GM23338 (cell line): ENCODE measurements at regions not wholly inside any gene's neighbourhood (a gene's known extent, or its start where the extent isn't known, plus 50 kb on each side); places are given as distances from the start of the nearest gene placed in this dataset.

Source experiments
- ATAC-seq: fragments of 200-7000 bp; cut with Tn5 transposase; 3 replicates; pipeline ENCODE4 v1.9.1; 2020
- DNase-seq: peaks from one replicate; pipeline ENCODE4 v3.0.0-alpha.2; 2015; ENCODE audit warnings: low spot score
- H2AFZ ChIP-seq: fragments of 200-600 bp; sonication (generic); 2 replicates; pipeline ENCODE4 v1.8.0; 2016; ENCODE audit warnings: antibody characterized with exemption, mild to moderate bottlenecking, moderate library complexity
- H3F3A ChIP-seq: fragments of 200-600 bp; sonication (generic); replicated peaks from 2 replicates; pipeline ENCODE4 v1.8.0; 2017; ENCODE audit warnings: antibody characterized with exemption, mixed run types, low read depth
- H3K27ac ChIP-seq: fragments of 200-600 bp; sonication (generic); 2 replicates; pipeline ENCODE4 v1.6.1; 2016; ENCODE audit warnings: low read depth
- H3K27me3 ChIP-seq: fragments of 200-600 bp; sonication (generic); 2 replicates; pipeline ENCODE4 v1.8.0; 2016; ENCODE audit warnings: mild to moderate bottlenecking, mixed run types, moderate library complexity; ENCODE audit not compliant: insufficient read depth
- H3K36me3 ChIP-seq: fragments of 200-600 bp; sonication (generic); 2 replicates; pipeline ENCODE4 v1.8.0; 2016; ENCODE audit warnings: mild to moderate bottlenecking; ENCODE audit not compliant: insufficient read depth
- H3K4me1 ChIP-seq: fragments of 200-600 bp; sonication (generic); 2 replicates; pipeline ENCODE4 v1.8.0; 2016; ENCODE audit warnings: mild to moderate bottlenecking, moderate library complexity; ENCODE audit not compliant: insufficient read depth
- H3K4me2 ChIP-seq: fragments of 200-600 bp; sonication (generic); 2 replicates; pipeline ENCODE4 v1.7.1; 2017; ENCODE audit warnings: mixed run types
- H3K4me3 ChIP-seq: fragments of 200-600 bp; sonication (generic); 2 replicates; pipeline ENCODE4 v1.6.1; 2016; ENCODE audit warnings: mixed run types
- H3K79me2 ChIP-seq: fragments of 200-600 bp; sonication (generic); replicated peaks from 2 replicates; pipeline ENCODE4 v1.8.0; 2017; ENCODE audit warnings: mild to moderate bottlenecking; ENCODE audit not compliant: insufficient read depth
- H3K9me2 ChIP-seq: fragments of 200-600 bp; sonication (generic); 2 replicates; pipeline ENCODE4 v1.8.0; 2017; ENCODE audit not compliant: insufficient read depth
- H4K20me1 ChIP-seq: fragments of 200-600 bp; sonication (generic); replicated peaks from 2 replicates; pipeline ENCODE4 v1.8.0; 2017; ENCODE audit warnings: mild to moderate bottlenecking; ENCODE audit not compliant: insufficient read depth
- H3K27ac Mint-ChIP-seq: 2 replicates; pipeline ENCODE4 v1.8.0; 2020; ENCODE audit warnings: inconsistent platforms, mild to moderate bottlenecking, moderate library complexity, mixed read lengths
- H3K27me3 Mint-ChIP-seq: 3 replicates; pipeline ENCODE4 v1.8.0; 2022; ENCODE audit warnings: low read depth, mild to moderate bottlenecking, moderate library complexity, mixed read lengths, inconsistent platforms; ENCODE audit not compliant: insufficient read depth, poor library complexity
- H3K36me3 Mint-ChIP-seq: 3 replicates; pipeline ENCODE4 v1.8.0; 2021; ENCODE audit warnings: low read depth, mild to moderate bottlenecking, inconsistent platforms, moderate library complexity, mixed read lengths
- H3K4me1 Mint-ChIP-seq: 3 replicates; pipeline ENCODE4 v1.8.0; 2020; ENCODE audit warnings: mild to moderate bottlenecking, inconsistent platforms, mixed read lengths
- H3K4me3 Mint-ChIP-seq: 3 replicates; pipeline ENCODE4 v1.8.0; 2021; ENCODE audit warnings: moderate library complexity, mild to moderate bottlenecking, inconsistent platforms, mixed read lengths
- H3K9me3 Mint-ChIP-seq: 3 replicates; pipeline ENCODE4 v1.8.0; 2020; ENCODE audit warnings: moderate library complexity, mild to moderate bottlenecking, inconsistent platforms, mixed read lengths
- CREB1 ChIP-seq: fragments of 250-450 bp; sonication (Bioruptor Pico); IDR thresholded peaks from 2 replicates; pipeline ENCODE4 v1.5.0; 2020; ENCODE audit warnings: low read depth, mild to moderate bottlenecking, moderate library complexity
- EZH2 ChIP-seq: fragments of 200-600 bp; sonication (generic); IDR thresholded peaks from one replicate; pipeline ENCODE4 v1.8.0; 2017; ENCODE audit warnings: antibody characterized with exemption, mild to moderate bottlenecking, low read depth; ENCODE audit not compliant: unreplicated experiment
- EZH2phosphoT487 ChIP-seq: fragments of 200-600 bp; sonication (generic); IDR thresholded peaks from one replicate; pipeline ENCODE4 v1.8.1; 2018; ENCODE audit warnings: antibody characterized with exemption; ENCODE audit not compliant: unreplicated experiment
- JUNB ChIP-seq: IDR thresholded peaks from one replicate; pipeline ENCODE4 v1.6.1; 2016; ENCODE audit warnings: antibody characterized with exemption; ENCODE audit not compliant: unreplicated experiment
- NANOG ChIP-seq: IDR thresholded peaks from 2 replicates; pipeline ENCODE4 v1.6.1; 2016; ENCODE audit warnings: antibody characterized with exemption, borderline replicate concordance
- POLR2AphosphoS5 ChIP-seq: IDR thresholded peaks from 2 replicates; pipeline ENCODE4 v1.6.1; 2016; ENCODE audit warnings: antibody characterized with exemption, low read depth
- STAT1 ChIP-seq: IDR thresholded peaks from one replicate; pipeline ENCODE4 v1.6.1; 2016; ENCODE audit warnings: antibody characterized with exemption; ENCODE audit not compliant: unreplicated experiment
- ZNF114 ChIP-seq: fragments of 250-450 bp; sonication (Bioruptor Pico); IDR thresholded peaks from 2 replicates; pipeline ENCODE4 v1.5.0; 2020; ENCODE audit warnings: mild to moderate bottlenecking, moderate library complexity
- ZNF331 ChIP-seq: fragments of 250-450 bp; sonication (Bioruptor Pico); IDR thresholded peaks from 2 replicates; pipeline ENCODE4 v1.5.0; 2020; ENCODE audit warnings: low read depth, mild to moderate bottlenecking, moderate library complexity
- TF ChIP-seq, protein P1 (sequence below): IDR thresholded peaks from 2 replicates; pipeline ENCODE4 v1.6.1; 2016; ENCODE audit warnings: antibody characterized with exemption
- TF ChIP-seq, protein P2 (sequence below): fragments of 250-450 bp; sonication (Bioruptor Pico); IDR thresholded peaks from 2 replicates; pipeline ENCODE4 v1.5.0; 2020; ENCODE audit warnings: mild to moderate bottlenecking, moderate library complexity

GRCh38 chr9:22682961-22683699, 236.5 kb downstream of the DMRTA1 start:
- H3K4me3 ChIP-seq: no peak overlapping the region
- peaks cover 16% of the 10 kb centered on the region for H3K4me1 ChIP-seq
- no peak overlapping the region for H2AFZ ChIP-seq
- no peak for TF ChIP-seq CREB1
- TF ChIP-seq EZH2phosphoT487: no peak
- no peak for TF ChIP-seq ZNF114 (CRISPR knock-in tag)
- TF ChIP-seq, protein P1, sequence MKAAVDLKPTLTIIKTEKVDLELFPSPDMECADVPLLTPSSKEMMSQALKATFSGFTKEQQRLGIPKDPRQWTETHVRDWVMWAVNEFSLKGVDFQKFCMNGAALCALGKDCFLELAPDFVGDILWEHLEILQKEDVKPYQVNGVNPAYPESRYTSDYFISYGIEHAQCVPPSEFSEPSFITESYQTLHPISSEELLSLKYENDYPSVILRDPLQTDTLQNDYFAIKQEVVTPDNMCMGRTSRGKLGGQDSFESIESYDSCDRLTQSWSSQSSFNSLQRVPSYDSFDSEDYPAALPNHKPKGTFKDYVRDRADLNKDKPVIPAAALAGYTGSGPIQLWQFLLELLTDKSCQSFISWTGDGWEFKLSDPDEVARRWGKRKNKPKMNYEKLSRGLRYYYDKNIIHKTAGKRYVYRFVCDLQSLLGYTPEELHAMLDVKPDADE: no peak
- no peak for TF ChIP-seq EZH2
- no peak for TF ChIP-seq NANOG
- TF ChIP-seq STAT1: no peak
- H3F3A ChIP-seq: no peaks in the 10 kb centered on the region
- H3K27me3 ChIP-seq: no peaks in the 10 kb centered on the region
- no peak overlapping the region for H3K4me2 ChIP-seq
- H3K79me2 ChIP-seq: no peaks in the 10 kb centered on the region
- peaks cover 6% of the 10 kb centered on the region; the same call in 1 of the 3 replicates for H3K9me3 Mint-ChIP-seq
- H3K4me3 Mint-ChIP-seq: no peak overlapping the region
- no peak overlapping the region for H3K27ac ChIP-seq
- peaks cover 20% of the 10 kb centered on the region for H3K4me1 Mint-ChIP-seq
- H3K36me3 Mint-ChIP-seq: no peaks in the 10 kb centered on the region
- ATAC-seq (no peak), DNase-seq (no peak)
- H3K27me3 Mint-ChIP-seq: no peaks in the 10 kb centered on the region
- no peak overlapping the region for H3K27ac Mint-ChIP-seq
- peaks cover 4% of the 10 kb centered on the region; the same call in 1 of the 2 replicates for H3K9me2 ChIP-seq
- no peaks in the 10 kb centered on the region for H3K36me3 ChIP-seq
- H4K20me1 ChIP-seq: no peaks in the 10 kb centered on the region

DNA sequence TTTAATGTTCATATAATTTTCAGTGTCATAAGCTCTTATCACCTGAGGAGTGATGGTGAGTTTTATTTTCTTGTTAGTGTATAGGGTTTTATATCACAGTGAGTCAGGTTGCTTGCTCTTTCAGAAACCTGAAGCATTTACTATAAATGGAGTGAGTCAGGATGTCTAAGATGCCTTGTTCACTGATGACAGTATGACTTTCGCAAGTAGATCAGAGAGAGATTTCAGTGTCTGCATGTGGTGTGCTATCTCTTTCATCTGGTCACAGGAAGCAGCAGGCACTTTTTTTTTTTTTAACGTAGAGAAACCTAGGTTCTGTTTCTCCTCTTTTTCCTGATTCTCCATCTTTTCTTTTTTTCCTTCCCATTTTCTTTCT, 237.1 kb downstream of the DMRTA1 start:
- peaks cover 4% of the 10 kb centered on the region; the same call in 1 of the 2 replicates for H3K9me2 ChIP-seq
- H3K4me3 Mint-ChIP-seq: no peak overlapping the region
- no peak overlapping the region for H3K4me2 ChIP-seq
- no peak overlapping the region for H3K27ac ChIP-seq
- H3F3A ChIP-seq: no peaks in the 10 kb centered on the region
- H3K36me3 Mint-ChIP-seq: no peaks in the 10 kb centered on the region
- H2AFZ ChIP-seq: no peak overlapping the region
- TF ChIP-seq POLR2AphosphoS5 (no peak), JUNB (no peak), CREB1 (no peak), STAT1 (no peak), ZNF331 (CRISPR knock-in tag) (no peak), NANOG (no peak)
- TF ChIP-seq, protein P2, sequence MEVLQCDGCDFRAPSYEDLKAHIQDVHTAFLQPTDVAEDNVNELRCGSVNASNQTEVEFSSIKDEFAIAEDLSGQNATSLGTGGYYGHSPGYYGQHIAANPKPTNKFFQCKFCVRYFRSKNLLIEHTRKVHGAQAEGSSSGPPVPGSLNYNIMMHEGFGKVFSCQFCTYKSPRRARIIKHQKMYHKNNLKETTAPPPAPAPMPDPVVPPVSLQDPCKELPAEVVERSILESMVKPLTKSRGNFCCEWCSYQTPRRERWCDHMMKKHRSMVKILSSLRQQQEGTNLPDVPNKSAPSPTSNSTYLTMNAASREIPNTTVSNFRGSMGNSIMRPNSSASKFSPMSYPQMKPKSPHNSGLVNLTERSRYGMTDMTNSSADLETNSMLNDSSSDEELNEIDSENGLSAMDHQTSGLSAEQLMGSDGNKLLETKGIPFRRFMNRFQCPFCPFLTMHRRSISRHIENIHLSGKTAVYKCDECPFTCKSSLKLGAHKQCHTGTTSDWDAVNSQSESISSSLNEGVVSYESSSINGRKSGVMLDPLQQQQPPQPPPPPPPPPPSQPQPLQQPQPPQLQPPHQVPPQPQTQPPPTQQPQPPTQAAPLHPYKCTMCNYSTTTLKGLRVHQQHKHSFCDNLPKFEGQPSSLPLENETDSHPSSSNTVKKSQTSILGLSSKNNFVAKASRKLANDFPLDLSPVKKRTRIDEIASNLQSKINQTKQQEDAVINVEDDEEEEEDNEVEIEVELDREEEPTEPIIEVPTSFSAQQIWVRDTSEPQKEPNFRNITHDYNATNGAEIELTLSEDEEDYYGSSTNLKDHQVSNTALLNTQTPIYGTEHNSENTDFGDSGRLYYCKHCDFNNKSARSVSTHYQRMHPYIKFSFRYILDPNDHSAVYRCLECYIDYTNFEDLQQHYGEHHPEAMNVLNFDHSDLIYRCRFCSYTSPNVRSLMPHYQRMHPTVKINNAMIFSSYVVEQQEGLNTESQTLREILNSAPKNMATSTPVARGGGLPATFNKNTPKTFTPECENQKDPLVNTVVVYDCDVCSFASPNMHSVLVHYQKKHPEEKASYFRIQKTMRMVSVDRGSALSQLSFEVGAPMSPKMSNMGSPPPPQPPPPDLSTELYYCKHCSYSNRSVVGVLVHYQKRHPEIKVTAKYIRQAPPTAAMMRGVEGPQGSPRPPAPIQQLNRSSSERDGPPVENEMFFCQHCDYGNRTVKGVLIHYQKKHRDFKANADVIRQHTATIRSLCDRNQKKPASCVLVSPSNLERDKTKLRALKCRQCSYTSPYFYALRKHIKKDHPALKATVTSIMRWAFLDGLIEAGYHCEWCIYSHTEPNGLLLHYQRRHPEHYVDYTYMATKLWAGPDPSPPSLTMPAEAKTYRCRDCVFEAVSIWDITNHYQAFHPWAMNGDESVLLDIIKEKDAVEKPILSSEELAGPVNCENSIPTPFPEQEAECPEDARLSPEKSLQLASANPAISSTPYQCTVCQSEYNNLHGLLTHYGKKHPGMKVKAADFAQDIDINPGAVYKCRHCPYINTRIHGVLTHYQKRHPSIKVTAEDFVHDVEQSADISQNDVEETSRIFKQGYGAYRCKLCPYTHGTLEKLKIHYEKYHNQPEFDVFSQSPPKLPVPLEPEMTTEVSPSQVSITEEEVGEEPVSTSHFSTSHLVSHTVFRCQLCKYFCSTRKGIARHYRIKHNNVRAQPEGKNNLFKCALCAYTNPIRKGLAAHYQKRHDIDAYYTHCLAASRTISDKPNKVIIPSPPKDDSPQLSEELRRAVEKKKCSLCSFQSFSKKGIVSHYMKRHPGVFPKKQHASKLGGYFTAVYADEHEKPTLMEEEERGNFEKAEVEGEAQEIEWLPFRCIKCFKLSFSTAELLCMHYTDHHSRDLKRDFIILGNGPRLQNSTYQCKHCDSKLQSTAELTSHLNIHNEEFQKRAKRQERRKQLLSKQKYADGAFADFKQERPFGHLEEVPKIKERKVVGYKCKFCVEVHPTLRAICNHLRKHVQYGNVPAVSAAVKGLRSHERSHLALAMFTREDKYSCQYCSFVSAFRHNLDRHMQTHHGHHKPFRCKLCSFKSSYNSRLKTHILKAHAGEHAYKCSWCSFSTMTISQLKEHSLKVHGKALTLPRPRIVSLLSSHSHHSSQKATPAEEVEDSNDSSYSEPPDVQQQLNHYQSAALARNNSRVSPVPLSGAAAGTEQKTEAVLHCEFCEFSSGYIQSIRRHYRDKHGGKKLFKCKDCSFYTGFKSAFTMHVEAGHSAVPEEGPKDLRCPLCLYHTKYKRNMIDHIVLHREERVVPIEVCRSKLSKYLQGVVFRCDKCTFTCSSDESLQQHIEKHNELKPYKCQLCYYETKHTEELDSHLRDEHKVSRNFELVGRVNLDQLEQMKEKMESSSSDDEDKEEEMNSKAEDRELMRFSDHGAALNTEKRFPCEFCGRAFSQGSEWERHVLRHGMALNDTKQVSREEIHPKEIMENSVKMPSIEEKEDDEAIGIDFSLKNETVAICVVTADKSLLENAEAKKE (CRISPR knock-in tag): no peak
- H3K4me1 Mint-ChIP-seq: peaks cover 20% of the 10 kb centered on the region
- H4K20me1 ChIP-seq: no peaks in the 10 kb centered on the region
- no peak for DNase-seq
- no peaks in the 10 kb centered on the region for H3K27me3 ChIP-seq
- H3K27me3 Mint-ChIP-seq: no peaks in the 10 kb centered on the region
- no peak overlapping the region for H3K4me3 ChIP-seq
- no peaks in the 10 kb centered on the region for H3K79me2 ChIP-seq
- H3K36me3 ChIP-seq: no peaks in the 10 kb centered on the region
- H3K4me1 ChIP-seq: peaks cover 16% of the 10 kb centered on the region
- ATAC-seq: no peak
- H3K27ac Mint-ChIP-seq: peak overlapping the region; percentile 30; the same call in 1 of the 2 replicates
- H3K9me3 Mint-ChIP-seq: peaks cover 6% of the 10 kb centered on the region; the same call in 1 of the 3 replicates
